GM13976 (cell line): ENCODE measurements at regions not wholly inside any gene's neighbourhood (a gene's known extent, or its start where the extent isn't known, plus 50 kb on each side); places are given as distances from the start of the nearest gene placed in this dataset.

Source experiments
- DNase-seq: peaks from one replicate; pipeline ENCODE4 v3.0.0; 2012; ENCODE audit warnings: low spot score
- in situ Hi-C: fragments of 300-500 bp; cut with MboI; formaldehyde crosslinking; loops from one replicate; pipeline ENCODE4 v1.12.0; 2022; ENCODE audit warnings: low sequenced_read_pairs, mixed read lengths, inconsistent platforms; ENCODE audit not compliant: unreplicated experiment
- TF ChIP-seq, protein P1 (sequence below): IDR thresholded peaks from 2 replicates; pipeline ENCODE4 v1.5.1; 2012; ENCODE audit warnings: borderline replicate concordance, mild to moderate bottlenecking; ENCODE audit not compliant: insufficient read depth; ENCODE audit errors: extremely low read depth, missing control alignments, control extremely low read depth

DNA sequence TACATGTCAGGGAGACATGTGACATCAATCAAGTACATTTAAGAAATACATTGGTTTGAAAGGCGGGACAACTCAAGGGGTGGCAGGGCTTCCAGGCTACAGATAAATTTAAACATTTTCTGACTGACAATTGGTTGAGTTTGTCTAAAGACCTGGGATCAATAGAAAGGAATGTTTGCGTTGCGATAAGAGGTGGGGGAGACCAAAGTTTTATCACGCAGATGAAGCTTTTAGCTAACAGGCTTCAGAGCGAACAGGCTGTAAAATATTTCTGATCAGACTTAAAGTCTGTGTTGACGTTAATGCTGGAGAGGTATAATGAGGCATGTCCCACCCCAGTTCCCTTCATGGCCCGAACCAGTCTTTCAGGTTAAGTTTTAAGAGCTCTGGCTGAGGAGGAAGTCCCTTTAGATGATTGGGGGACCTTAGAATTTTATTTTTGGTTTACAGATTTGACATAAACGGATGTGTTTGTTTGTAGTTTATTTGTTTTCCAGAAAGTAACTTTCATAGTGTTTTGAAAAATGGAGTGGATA is 346.7 kb upstream of the RASGEF1B start:
- TF ChIP-seq, protein P1, sequence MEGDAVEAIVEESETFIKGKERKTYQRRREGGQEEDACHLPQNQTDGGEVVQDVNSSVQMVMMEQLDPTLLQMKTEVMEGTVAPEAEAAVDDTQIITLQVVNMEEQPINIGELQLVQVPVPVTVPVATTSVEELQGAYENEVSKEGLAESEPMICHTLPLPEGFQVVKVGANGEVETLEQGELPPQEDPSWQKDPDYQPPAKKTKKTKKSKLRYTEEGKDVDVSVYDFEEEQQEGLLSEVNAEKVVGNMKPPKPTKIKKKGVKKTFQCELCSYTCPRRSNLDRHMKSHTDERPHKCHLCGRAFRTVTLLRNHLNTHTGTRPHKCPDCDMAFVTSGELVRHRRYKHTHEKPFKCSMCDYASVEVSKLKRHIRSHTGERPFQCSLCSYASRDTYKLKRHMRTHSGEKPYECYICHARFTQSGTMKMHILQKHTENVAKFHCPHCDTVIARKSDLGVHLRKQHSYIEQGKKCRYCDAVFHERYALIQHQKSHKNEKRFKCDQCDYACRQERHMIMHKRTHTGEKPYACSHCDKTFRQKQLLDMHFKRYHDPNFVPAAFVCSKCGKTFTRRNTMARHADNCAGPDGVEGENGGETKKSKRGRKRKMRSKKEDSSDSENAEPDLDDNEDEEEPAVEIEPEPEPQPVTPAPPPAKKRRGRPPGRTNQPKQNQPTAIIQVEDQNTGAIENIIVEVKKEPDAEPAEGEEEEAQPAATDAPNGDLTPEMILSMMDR: no peak
- in situ Hi-C loops: no loop called here
- no peak for DNase-seq

DNA sequence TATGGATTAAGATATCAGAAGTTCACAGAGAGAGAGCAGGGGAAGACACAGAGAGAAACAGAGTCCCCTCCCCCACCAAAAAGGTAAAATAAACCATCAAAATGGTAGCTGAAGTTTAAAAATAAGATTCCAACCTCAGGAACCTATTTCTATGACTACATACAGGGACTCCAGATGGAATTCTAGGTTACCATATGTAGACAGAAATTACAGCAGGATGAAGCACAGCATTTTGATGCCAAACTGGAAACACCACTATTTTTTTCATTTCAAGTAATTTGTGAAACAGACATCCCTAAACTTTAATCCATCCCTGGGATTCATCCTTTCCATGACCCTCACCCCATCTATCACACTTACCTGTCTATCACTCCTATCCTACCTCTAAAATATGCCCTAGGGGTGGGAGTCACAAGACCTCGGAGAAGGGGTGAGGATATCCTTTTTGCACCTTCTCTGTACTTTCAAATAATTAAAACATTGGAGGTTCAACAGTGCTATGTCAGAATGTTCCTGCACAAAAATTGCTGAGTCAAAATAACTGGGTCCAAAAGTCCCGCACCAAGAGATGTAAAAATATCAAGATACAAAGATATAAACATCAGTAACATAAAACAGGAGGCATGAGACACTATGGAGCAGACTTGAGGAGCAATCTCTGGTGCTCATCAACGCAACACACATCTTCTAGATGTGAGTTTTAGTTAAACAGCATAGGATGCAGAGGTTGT is 344.5 kb upstream of the RASGEF1B start:
- in situ Hi-C loops: no loop called here
- DNase-seq: no peak
- TF ChIP-seq, protein P1: no peak

DNA sequence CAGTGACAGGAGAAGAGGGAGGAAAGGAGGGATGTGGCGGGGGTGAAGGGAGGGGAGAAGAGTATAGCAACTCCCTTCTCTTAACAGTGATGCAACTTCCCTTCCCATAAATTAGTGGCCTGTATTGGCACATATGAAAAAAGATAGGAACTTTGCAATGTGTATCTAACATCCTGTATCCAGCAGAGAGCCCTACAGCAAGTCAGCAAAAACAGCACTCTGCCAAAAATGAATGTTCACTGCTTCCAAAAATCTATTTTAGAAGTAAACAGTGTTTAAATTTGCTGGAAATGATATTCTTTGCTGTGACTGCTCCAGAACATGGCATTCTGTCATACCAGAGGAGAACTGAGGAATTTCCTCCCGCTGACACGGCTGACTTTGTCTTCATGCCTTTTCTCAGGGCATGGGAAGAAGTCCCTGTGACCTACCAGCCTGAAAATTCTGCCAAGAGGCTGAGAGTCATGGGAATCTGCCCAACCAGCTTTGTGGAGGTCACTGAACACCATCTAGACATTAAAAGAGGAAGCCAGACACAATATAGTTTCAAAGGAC is 343.4 kb upstream of the RASGEF1B start:
- no peak for DNase-seq
- TF ChIP-seq, protein P1: no peak
- in situ Hi-C loops: no loop called here

DNA sequence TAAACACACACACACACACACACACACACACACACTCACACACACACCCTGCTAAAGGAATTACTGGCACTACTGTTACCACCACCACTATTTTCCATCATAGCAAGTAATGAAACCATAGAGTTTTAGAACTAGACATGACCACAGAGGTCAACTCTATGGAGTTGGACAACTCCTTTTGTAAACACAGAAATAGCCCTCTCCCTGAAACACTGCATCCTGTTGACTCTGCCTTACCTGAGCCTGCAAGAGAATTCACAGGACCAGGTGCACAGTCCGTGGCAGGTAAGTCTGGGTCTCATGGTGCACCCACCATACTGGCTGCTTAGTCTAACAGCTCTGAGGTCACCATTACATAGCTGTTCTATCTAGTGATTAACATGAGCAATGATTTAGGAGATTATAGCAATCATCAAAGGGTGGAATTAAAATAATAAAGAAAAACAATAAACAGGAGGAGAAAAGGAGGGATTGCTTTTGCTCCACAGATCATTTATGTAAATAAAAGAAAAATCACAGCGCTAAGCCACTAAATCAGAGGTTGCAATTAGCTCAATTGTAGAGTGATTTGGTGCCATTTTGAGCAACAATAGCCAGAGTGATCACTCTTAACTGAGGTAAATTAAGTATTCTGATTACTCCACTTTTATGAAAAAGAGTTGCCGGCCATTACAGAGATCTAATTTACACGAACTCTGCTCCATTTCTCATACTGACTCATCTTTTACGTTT is 340.0 kb upstream of the RASGEF1B start:
- DNase-seq: no peak
- in situ Hi-C loops: no loop called here
- TF ChIP-seq, protein P1: no peak

DNA sequence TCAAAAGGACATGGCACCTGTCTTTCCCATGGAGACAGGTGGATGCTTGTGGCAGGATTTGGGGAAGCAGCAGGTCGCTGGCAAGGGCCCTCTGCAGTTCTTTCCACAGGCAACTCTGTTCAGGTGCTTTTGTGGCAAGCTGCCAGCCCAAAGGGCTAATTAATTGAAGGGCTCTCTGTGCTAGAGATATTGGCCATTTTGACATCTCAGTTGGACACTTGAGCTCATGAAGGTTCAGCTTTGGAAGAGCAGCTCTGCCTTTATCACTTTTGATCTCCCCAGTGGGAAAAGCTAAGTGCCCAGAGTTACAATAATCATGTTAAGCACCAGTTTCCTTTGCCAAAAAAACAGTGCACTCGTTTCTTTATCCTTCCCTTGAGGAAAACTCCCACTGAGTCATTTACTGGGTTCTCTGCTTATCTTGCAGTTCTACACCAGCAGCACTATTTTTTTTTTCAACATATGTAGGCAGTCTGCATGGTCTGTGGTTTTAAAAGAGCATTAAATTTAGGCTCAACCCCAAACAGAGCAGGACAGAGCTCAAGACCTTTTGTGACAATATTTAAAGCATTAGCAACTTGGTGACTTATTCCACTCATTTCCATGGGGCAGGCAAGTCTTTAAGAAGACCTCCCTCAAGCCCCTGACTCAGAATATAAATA is 336.4 kb upstream of the RASGEF1B start:
- in situ Hi-C loops: no loop called here
- TF ChIP-seq, protein P1: no peak
- no peak for DNase-seq

DNA sequence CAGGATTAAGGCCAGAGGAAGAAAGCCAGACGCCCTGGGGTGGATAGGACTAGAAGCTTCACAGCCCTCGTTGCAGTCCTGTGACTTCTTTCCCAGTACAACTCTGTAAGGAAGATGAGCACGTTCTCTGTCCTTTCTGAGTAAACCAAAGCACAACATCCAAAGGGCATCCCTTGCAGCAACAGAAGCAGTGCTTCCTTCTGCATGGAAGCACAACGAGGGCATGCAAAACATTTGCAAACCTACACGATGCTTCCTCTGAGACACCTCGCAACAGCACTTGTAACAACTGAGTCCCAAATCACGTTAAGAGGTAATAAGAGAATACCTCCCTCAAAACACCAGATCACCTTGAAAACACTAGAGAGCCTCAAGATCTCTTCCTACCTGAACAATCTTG is 335.7 kb upstream of the RASGEF1B start:
- in situ Hi-C loops: no loop called here
- TF ChIP-seq, protein P1: no peak
- no peak for DNase-seq
